ENCODE measurements at regions not wholly inside any gene's neighbourhood (a gene's known extent, or its start where the extent isn't known, plus 50 kb on each side); places are given as distances from the start of the nearest gene placed in this dataset.

DNA sequence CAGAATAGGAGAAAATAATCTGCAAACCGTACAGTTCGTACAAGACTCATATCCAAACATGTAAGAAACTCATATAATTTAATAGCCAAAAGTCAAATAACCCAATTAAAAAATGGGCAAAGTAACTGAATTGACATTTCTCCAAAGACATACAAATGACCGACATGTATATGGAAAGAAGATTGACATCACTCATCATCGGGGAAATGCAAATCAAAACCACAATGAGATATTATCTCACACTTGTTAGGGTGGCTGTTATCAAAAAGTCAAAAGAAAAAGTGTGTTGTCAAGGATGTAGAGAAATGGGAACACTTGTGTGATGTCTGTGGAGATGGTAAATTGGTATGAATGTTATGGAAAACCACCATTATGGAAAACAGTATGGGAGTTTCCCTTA, 70.5 kb upstream of the STXBP5 start:
- Histone ChIP-seq H4K20me1 (ENCODE audit: insufficient read depth) (no peaks in the 10 kb centered on the region), H3K27ac (no peak overlapping the region), H2AFZ (no peak overlapping the region), H3K36me3 (ENCODE audit: low read depth) (no peaks in the 10 kb centered on the region), H3K9me3 (ENCODE audit: insufficient read depth, low read depth) (no peaks in the 10 kb centered on the region), H3K27me3 (ENCODE audit: insufficient read depth, low read depth) (no peaks in the 10 kb centered on the region), H3K4me1 (replicated peaks; ENCODE audit: insufficient read depth) (peaks cover 13% of the 10 kb centered on the region), H3K79me2 (ENCODE audit: low read depth) (no peaks in the 10 kb centered on the region), H3K4me3 (no peak overlapping the region), H3K9me2 (ENCODE audit: insufficient read depth) (no peaks in the 10 kb centered on the region; the same call in 1 of the 2 replicates), H3F3A (ENCODE audit: insufficient read depth, low read depth) (no peaks in the 10 kb centered on the region), H3K4me2 (no peak overlapping the region)
- no peak for DNase-seq
- BruUV-seq (replicated peaks): no TSS peak
- TF ChIP-seq EZH2 (IDR thresholded peaks at IDR 0.05; ENCODE audit: low read depth): no peak
- TF ChIP-seq, protein P1, sequence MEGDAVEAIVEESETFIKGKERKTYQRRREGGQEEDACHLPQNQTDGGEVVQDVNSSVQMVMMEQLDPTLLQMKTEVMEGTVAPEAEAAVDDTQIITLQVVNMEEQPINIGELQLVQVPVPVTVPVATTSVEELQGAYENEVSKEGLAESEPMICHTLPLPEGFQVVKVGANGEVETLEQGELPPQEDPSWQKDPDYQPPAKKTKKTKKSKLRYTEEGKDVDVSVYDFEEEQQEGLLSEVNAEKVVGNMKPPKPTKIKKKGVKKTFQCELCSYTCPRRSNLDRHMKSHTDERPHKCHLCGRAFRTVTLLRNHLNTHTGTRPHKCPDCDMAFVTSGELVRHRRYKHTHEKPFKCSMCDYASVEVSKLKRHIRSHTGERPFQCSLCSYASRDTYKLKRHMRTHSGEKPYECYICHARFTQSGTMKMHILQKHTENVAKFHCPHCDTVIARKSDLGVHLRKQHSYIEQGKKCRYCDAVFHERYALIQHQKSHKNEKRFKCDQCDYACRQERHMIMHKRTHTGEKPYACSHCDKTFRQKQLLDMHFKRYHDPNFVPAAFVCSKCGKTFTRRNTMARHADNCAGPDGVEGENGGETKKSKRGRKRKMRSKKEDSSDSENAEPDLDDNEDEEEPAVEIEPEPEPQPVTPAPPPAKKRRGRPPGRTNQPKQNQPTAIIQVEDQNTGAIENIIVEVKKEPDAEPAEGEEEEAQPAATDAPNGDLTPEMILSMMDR (conservative IDR thresholded peaks at IDR 0.05): no peak
- ChIA-PET CTCF (no interaction called here), POLR2A (ENCODE audit: unreplicated experiment) (no interaction called here)
- intact Hi-C loops (cut with micrococcal nuclease; ENCODE audit: unreplicated experiment): no loop called here

DNA sequence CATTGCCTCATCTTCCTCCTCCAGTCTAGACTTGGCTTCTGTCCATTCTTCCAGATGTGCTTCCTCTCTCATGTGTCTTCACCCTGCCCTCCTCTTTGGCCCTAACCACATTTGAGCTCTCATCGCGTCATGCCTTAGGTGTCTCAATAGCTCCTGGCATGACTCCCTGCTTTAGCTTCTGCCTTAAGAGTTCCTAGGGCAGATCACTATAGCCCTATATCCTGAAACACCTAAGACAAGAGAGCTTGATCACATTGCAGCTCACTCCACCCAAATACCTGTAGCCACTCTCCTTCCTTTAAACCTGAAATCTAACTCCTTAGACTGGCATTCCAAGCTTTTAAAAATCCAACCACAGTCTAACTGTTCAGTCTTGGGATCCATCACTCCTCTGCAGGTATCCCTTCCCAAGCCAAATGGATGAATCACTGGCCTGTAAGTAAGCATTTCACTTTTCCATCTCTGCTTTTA, 69.0 kb upstream of the STXBP5 start:
- no peak overlapping the region for H2AFZ ChIP-seq
- no peaks in the 10 kb centered on the region; the same call in 1 of the 2 replicates for H3K9me2 ChIP-seq (ENCODE audit: insufficient read depth)
- no TSS peak for BruUV-seq (replicated peaks)
- CTCF ChIA-PET: no interaction called here
- no peak for DNase-seq
- intact Hi-C loops (cut with micrococcal nuclease; ENCODE audit: unreplicated experiment): no loop called here
- no peaks in the 10 kb centered on the region for H4K20me1 ChIP-seq (ENCODE audit: insufficient read depth)
- H3F3A ChIP-seq (ENCODE audit: insufficient read depth, low read depth): no peaks in the 10 kb centered on the region
- TF ChIP-seq, protein P1 (conservative IDR thresholded peaks at IDR 0.05): no peak
- no peak for TF ChIP-seq EZH2 (IDR thresholded peaks at IDR 0.05; ENCODE audit: low read depth)
- H3K4me1 ChIP-seq (replicated peaks; ENCODE audit: insufficient read depth): peaks cover 13% of the 10 kb centered on the region
- H3K27me3 ChIP-seq (ENCODE audit: insufficient read depth, low read depth): no peaks in the 10 kb centered on the region
- no peaks in the 10 kb centered on the region for H3K9me3 ChIP-seq (ENCODE audit: insufficient read depth, low read depth)
- no peaks in the 10 kb centered on the region for H3K79me2 ChIP-seq (ENCODE audit: low read depth)
- no peaks in the 10 kb centered on the region for H3K36me3 ChIP-seq (ENCODE audit: low read depth)
- H3K4me3 ChIP-seq: no peak overlapping the region
- H3K27ac ChIP-seq: no peak overlapping the region
- no peak overlapping the region for H3K4me2 ChIP-seq
- POLR2A ChIA-PET (ENCODE audit: unreplicated experiment): no interaction called here

DNA sequence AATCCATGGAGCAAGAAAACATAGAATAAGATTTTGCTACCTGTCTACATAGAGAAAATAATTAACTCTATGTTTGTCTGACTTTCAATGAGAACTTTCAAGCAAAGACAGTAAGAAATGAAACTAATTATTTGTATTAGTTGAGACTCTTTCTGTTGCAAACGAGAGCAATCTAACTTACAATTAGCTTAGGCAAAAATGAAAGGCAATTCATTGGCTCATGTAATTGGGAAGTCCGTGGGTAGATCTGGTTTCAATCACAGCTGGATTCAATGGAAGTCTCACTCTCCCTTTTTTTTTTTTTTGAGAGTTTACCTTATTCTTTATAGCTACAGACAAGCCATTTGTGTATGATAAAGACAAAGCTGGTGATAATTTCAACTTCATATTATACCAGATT, 68.2 kb upstream of the STXBP5 start:
- Histone ChIP-seq H3K27me3 (ENCODE audit: insufficient read depth, low read depth) (no peaks in the 10 kb centered on the region), H3K36me3 (ENCODE audit: low read depth) (no peaks in the 10 kb centered on the region), H3K27ac (no peak overlapping the region), H3K9me3 (ENCODE audit: insufficient read depth, low read depth) (no peaks in the 10 kb centered on the region), H3K4me3 (no peak overlapping the region), H3K79me2 (ENCODE audit: low read depth) (no peaks in the 10 kb centered on the region), H3K4me1 (replicated peaks; ENCODE audit: insufficient read depth) (peaks cover 13% of the 10 kb centered on the region), H3K4me2 (no peak overlapping the region), H3F3A (ENCODE audit: insufficient read depth, low read depth) (no peaks in the 10 kb centered on the region), H2AFZ (no peak overlapping the region), H4K20me1 (ENCODE audit: insufficient read depth) (no peaks in the 10 kb centered on the region), H3K9me2 (ENCODE audit: insufficient read depth) (no peaks in the 10 kb centered on the region; the same call in 1 of the 2 replicates)
- CTCF ChIA-PET: no interaction called here
- TF ChIP-seq EZH2 (IDR thresholded peaks at IDR 0.05; ENCODE audit: low read depth): no peak
- TF ChIP-seq, protein P1 (conservative IDR thresholded peaks at IDR 0.05): no peak
- no peak for DNase-seq
- intact Hi-C loops (cut with micrococcal nuclease; ENCODE audit: unreplicated experiment): no loop called here
- POLR2A ChIA-PET (ENCODE audit: unreplicated experiment): no interaction called here
- BruUV-seq (replicated peaks): no TSS peak
